Brain microvascular endothelial cell (primary cell): ENCODE measurements at regions not wholly inside any gene's neighbourhood (a gene's known extent, or its start where the extent isn't known, plus 50 kb on each side); places are given as distances from the start of the nearest gene placed in this dataset.

Experiments used
- DNase-seq: peaks from one replicate; pipeline ENCODE4 v3.0.0-alpha.2; 2020
- H3K27ac ChIP-seq: fragments of 250-450 bp; sonication (Bioruptor Pico); 2 replicates; pipeline ENCODE4 v1.5.1; 2020; ENCODE audit warnings: mild to moderate bottlenecking, moderate library complexity
- H3K27me3 ChIP-seq: fragments of 250-450 bp; sonication (Bioruptor Pico); replicated peaks from 2 replicates; pipeline ENCODE4 v1.5.1; 2020; ENCODE audit warnings: mild to moderate bottlenecking
- H3K36me3 ChIP-seq: fragments of 250-450 bp; sonication (Bioruptor Pico); replicated peaks from 2 replicates; pipeline ENCODE4 v1.5.1; 2020; ENCODE audit warnings: mild to moderate bottlenecking
- H3K4me3 ChIP-seq: 2 replicates; pipeline ENCODE4 v1.5.1; 2011; ENCODE audit warnings: low read depth, mild to moderate bottlenecking, control low read depth, low read length, moderate library complexity
- CTCF ChIP-seq: IDR thresholded peaks from 2 replicates; pipeline ENCODE4 v1.5.1; 2011; ENCODE audit warnings: low read depth, mild to moderate bottlenecking, moderate library complexity, low read length, control low read depth, inconsistent platforms; ENCODE audit errors: missing control alignments
- in situ Hi-C: cut with HindIII; loops from 2 replicates; pipeline ENCODE4 v1.10.0; 2017; ENCODE audit warnings: low sequenced_read_pairs, low pct_ligation_motif_present

- Histone ChIP-seq H3K36me3 (no peaks in the 10 kb centered on the region), H3K4me3 (no peak overlapping the region), H3K27me3 (no peaks in the 10 kb centered on the region), H3K27ac (no peak overlapping the region)
- peak; percentile 18 for TF ChIP-seq CTCF
- in situ Hi-C loops, result no loop called here
- no peak for DNase-seq
Measured at GRCh38 chr5:86118542-86118941, 499.2 kb upstream of the COX7C start.

GRCh38 chr5:86124333-86124732, 493.4 kb upstream of the COX7C start:
- no peaks in the 10 kb centered on the region for H3K36me3 ChIP-seq
- H3K27ac ChIP-seq, result no peak overlapping the region
- no peaks in the 10 kb centered on the region for H3K27me3 ChIP-seq
- no peak for DNase-seq
- H3K4me3 ChIP-seq, result no peak overlapping the region
- no peak for TF ChIP-seq CTCF
- in situ Hi-C loops, result no loop called here

GRCh38 chr5:86125731-86126601, 491.8 kb upstream of the COX7C start:
- no peak for DNase-seq
- in situ Hi-C loops, result no loop called here
- H3K4me3 ChIP-seq, result no peak overlapping the region
- no peaks in the 10 kb centered on the region for H3K27me3 ChIP-seq
- TF ChIP-seq CTCF, result no peak
- no peaks in the 10 kb centered on the region for H3K36me3 ChIP-seq
- H3K27ac ChIP-seq, result no peak overlapping the region

GRCh38 chr5:86127696-86128095, 490.0 kb upstream of the COX7C start:
- no peak overlapping the region for H3K27ac ChIP-seq
- no peaks in the 10 kb centered on the region for H3K27me3 ChIP-seq
- TF ChIP-seq CTCF, result no peak
- DNase-seq, result no peak
- no peak overlapping the region for H3K4me3 ChIP-seq
- in situ Hi-C loops, result no loop called here
- H3K36me3 ChIP-seq, result no peaks in the 10 kb centered on the region

GRCh38 chr5:86129009-86129408, 488.7 kb upstream of the COX7C start:
- no peak for TF ChIP-seq CTCF
- no peak for DNase-seq
- in situ Hi-C loops, result no loop called here
- Histone ChIP-seq H3K4me3 (no peak overlapping the region), H3K36me3 (no peaks in the 10 kb centered on the region), H3K27me3 (no peaks in the 10 kb centered on the region), H3K27ac (no peak overlapping the region)

- in situ Hi-C loops, result no loop called here
Measured at GRCh38 chr5:86137297-86137696, 480.4 kb upstream of the COX7C start.

More at GRCh38 chr5:86137297-86137696, 480.4 kb upstream of the COX7C start:
- TF ChIP-seq CTCF, result no peak
- Histone ChIP-seq H3K27ac (no peak overlapping the region), H3K27me3 (no peaks in the 10 kb centered on the region), H3K4me3 (no peak overlapping the region), H3K36me3 (no peaks in the 10 kb centered on the region)
- no peak for DNase-seq
